ENCODE measurements at regions not wholly inside any gene's neighbourhood (a gene's known extent, or its start where the extent isn't known, plus 50 kb on each side); places are given as distances from the start of the nearest gene placed in this dataset.

DNA sequence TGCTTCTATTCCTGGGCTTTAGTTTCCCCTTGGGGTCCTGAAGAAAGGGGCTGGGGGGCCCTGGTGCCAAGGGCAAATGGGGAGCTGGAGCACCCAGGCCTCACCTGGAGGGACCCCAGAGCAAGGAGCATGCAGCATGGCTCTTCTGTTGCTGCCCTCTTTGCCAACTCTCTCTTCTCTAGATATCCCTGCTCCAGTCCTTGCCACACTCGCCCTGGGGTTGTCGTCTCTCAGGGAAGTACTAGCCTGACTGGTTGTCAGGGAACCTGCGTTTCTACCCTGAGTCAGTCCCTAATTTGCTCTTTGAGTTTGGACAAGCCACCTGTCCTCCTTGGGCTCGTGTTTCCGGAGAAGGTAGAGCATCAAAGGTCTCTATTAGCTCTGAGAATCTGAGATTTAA, 63.7 kb upstream of the UBE2Q2 start:
- no TSS peak for BruUV-seq (replicated peaks)
- POLR2A ChIA-PET = interaction anchor here (0.6 kb wide), 1 partner anchor 34 kb away, joined by 3 read pairs; no protein-coding TSS in a partner anchor
- TF ChIP-seq ZNF444 (CRISPR knock-in tag; IDR thresholded peaks at IDR 0.05) (no peak), MAX (CRISPR knock-in tag; IDR thresholded peaks at IDR 0.05) (no peak), SREBF1 (IDR thresholded peaks at IDR 0.05; ENCODE audit: borderline replicate concordance, low read depth, low read length) (no peak), ERF (CRISPR knock-in tag; IDR thresholded peaks at IDR 0.05) (no peak), POLR2AphosphoS2 (IDR thresholded peaks at IDR 0.05; ENCODE audit: low read length) (no peak), HDGF (IDR thresholded peaks at IDR 0.05) (no peak), CBFA2T3 (IDR thresholded peaks at IDR 0.05) (no peak), ZNF561 (CRISPR knock-in tag; conservative IDR thresholded peaks at IDR 0.05) (no peak), CTCF (IDR thresholded peaks at IDR 0.05 in 2 of 3, conservative IDR thresholded peaks at IDR 0.05 in 1 of 3; ENCODE audit: insufficient read depth in 2 of 3, low read depth in 1 of 3, low read length in 3 of 3) (no peak), KAT2B (IDR thresholded peaks at IDR 0.05; ENCODE audit: low read depth, low read length) (no peak), ZNF384 (IDR thresholded peaks at IDR 0.05; ENCODE audit: low read depth, low read length) (no peak)
- TF ChIP-seq, protein P1, sequence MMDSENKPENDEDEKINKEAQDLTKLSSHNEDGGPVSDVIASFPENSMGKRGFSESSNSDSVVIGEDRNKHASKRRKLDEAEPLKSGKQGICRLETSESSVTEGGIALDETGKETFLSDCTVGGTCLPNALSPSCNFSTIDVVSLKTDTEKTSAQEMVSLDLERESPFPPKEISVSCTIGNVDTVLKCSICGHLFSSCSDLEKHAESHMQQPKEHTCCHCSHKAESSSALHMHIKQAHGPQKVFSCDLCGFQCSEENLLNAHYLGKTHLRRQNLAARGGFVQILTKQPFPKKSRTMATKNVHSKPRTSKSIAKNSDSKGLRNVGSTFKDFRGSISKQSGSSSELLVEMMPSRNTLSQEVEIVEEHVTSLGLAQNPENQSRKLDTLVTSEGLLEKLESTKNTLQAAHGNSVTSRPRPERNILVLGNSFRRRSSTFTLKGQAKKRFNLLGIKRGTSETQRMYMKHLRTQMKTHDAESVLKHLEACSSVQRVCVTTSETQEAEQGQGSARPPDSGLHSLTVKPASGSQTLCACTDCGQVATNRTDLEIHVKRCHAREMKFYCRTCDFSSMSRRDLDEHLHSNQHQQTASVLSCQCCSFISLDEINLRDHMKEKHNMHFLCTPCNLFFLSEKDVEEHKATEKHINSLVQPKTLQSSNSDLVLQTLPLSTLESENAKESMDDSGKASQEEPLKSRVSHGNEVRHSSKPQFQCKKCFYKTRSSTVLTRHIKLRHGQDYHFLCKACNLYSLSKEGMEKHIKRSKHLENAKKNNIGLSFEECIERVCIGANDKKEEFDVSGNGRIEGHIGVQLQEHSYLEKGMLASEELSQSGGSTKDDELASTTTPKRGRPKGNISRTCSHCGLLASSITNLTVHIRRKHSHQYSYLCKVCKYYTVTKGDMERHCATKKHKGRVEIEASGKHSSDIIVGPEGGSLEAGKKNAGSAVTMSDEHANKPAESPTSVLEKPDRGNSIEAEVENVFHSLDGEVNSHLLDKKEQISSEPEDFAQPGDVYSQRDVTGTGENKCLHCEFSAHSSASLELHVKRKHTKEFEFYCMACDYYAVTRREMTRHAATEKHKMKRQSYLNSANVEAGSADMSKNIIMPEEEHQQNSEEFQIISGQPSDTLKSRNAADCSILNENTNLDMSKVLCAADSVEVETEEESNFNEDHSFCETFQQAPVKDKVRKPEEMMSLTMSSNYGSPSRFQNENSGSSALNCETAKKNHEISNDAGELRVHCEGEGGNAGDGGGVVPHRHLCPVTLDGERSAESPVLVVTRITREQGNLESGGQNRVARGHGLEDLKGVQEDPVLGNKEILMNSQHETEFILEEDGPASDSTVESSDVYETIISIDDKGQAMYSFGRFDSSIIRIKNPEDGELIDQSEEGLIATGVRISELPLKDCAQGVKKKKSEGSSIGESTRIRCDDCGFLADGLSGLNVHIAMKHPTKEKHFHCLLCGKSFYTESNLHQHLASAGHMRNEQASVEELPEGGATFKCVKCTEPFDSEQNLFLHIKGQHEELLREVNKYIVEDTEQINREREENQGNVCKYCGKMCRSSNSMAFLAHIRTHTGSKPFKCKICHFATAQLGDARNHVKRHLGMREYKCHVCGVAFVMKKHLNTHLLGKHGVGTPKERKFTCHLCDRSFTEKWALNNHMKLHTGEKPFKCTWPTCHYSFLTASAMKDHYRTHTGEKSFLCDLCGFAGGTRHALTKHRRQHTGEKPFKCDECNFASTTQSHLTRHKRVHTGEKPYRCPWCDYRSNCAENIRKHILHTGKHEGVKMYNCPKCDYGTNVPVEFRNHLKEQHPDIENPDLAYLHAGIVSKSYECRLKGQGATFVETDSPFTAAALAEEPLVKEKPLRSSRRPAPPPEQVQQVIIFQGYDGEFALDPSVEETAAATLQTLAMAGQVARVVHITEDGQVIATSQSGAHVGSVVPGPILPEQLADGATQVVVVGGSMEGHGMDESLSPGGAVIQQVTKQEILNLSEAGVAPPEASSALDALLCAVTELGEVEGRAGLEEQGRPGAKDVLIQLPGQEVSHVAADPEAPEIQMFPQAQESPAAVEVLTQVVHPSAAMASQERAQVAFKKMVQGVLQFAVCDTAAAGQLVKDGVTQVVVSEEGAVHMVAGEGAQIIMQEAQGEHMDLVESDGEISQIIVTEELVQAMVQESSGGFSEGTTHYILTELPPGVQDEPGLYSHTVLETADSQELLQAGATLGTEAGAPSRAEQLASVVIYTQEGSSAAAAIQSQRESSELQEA (IDR thresholded peaks at IDR 0.05; ENCODE audit: low read depth) = no peak
- DNase-seq (ENCODE audit: extremely low read depth in 1 of 4, low spot score in 3 of 4) (no peak), FAIRE-seq (no peak), ATAC-seq (no peak)
- Histone ChIP-seq H4K20me1 (replicated peaks; ENCODE audit: control insufficient read depth, insufficient read depth, low read length) (no peaks in the 10 kb centered on the region), H2AFZ (ENCODE audit: low read depth, low read length) (no peak overlapping the region), H3K4me2 (ENCODE audit: insufficient read depth, low read length) (no peak overlapping the region), H3K27ac (ENCODE audit: extremely low read depth, low read depth, low read length) (no peak overlapping the region), H3K9ac (ENCODE audit: insufficient read depth in 1 of 2, low read depth in 2 of 2, low read length in 2 of 2) (no peak overlapping the region), H3K79me2 (ENCODE audit: control insufficient read depth, insufficient read depth, low read length) (no peaks in the 10 kb centered on the region), H3K4me3 (no peak overlapping the region), H3K9me3 (replicated peaks; ENCODE audit: control insufficient read depth, insufficient read depth, low read depth, low read length) (no peaks in the 10 kb centered on the region), H3K27me3 (ENCODE audit: control insufficient read depth in 2 of 2, insufficient read depth in 2 of 2, low read length in 2 of 2) (peaks cover 13 to 42% of the 10 kb centered on the region in 2 experiments; a peak in 4 of 5 replicates), H3K9me1 (ENCODE audit: control insufficient read depth, insufficient read depth, low read length) (no peaks in the 10 kb centered on the region), H3K36me3 (ENCODE audit: control insufficient read depth, insufficient read depth, low read length) (no peaks in the 10 kb centered on the region), H3K4me1 (replicated peaks in 1 of 2; ENCODE audit: control insufficient read depth in 2 of 2, insufficient read depth in 2 of 2, low read length in 2 of 2) (peaks cover 7 to 15% of the 10 kb centered on the region in 2 experiments)
- intact Hi-C loops (cut with micrococcal nuclease) (no loop called here), in situ Hi-C loops (cut with MboI) (no loop called here)
- CTCF ChIA-PET (ENCODE audit: low intra/inter-chr PET ratio) = no interaction called here
- 0% methylated on average over 5 of the region's 5 CpGs for WGBS (ENCODE audit: insufficient coverage, low coverage, missing lambda C conversion rate)
